Amniotic epithelial cell (primary cell): ENCODE measurements at regions not wholly inside any gene's neighbourhood (a gene's known extent, or its start where the extent isn't known, plus 50 kb on each side); places are given as distances from the start of the nearest gene placed in this dataset.

Experiments
- DNase-seq: peaks from one replicate; pipeline ENCODE4 v3.0.0-alpha.2; 2010; ENCODE audit warnings: low read depth

- no peak for DNase-seq
Observed at GRCh38 chr2:111219285-111219684, 98.6 kb downstream of the BCL2L11 start.

GRCh38 chr2:111219734-111220505 is 99.2 kb downstream of the BCL2L11 start:
- peak; percentile 9 for DNase-seq

GRCh38 chr2:111220962-111221361 is 100.2 kb downstream of the BCL2L11 start:
- no peak for DNase-seq

GRCh38 chr2:111221701-111222100 is 101.0 kb downstream of the BCL2L11 start:
- no peak for DNase-seq

- DNase-seq = no peak
Observed at GRCh38 chr2:111222204-111222866, 101.6 kb downstream of the BCL2L11 start.

- DNase-seq = no peak
Observed at GRCh38 chr2:111225856-111226255, 105.1 kb downstream of the BCL2L11 start.

GRCh38 chr2:111226876-111227700 is 106.4 kb downstream of the BCL2L11 start:
- peak; percentile 37 for DNase-seq

- DNase-seq = peak; percentile 78
Observed at GRCh38 chr2:111227716-111228141, 107.0 kb downstream of the BCL2L11 start.

GRCh38 chr2:111231532-111232252 is 111.0 kb downstream of the BCL2L11 start:
- no peak for DNase-seq

GRCh38 chr2:111235192-111236015 is 114.7 kb downstream of the BCL2L11 start:
- no peak for DNase-seq

GRCh38 chr2:111236025-111236424 is 115.3 kb downstream of the BCL2L11 start:
- no peak for DNase-seq

GRCh38 chr2:111238296-111238695 is 117.6 kb downstream of the BCL2L11 start:
- no peak for DNase-seq

GRCh38 chr2:111239107-111239506 is 118.4 kb downstream of the BCL2L11 start:
- DNase-seq = no peak

- DNase-seq = no peak
Observed at GRCh38 chr2:111239581-111240249, 119.0 kb downstream of the BCL2L11 start.

GRCh38 chr2:111243295-111243694 is 122.6 kb downstream of the BCL2L11 start:
- no peak for DNase-seq

GRCh38 chr2:111244864-111245263 is 124.2 kb downstream of the BCL2L11 start:
- no peak for DNase-seq

- DNase-seq = no peak
Observed at GRCh38 chr2:111246620-111247061, 125.9 kb downstream of the BCL2L11 start.

GRCh38 chr2:111247491-111247890 is 126.8 kb downstream of the BCL2L11 start:
- DNase-seq = no peak

GRCh38 chr2:111249806-111250205 is 129.1 kb downstream of the BCL2L11 start:
- no peak for DNase-seq

GRCh38 chr2:111250448-111251030 is 129.8 kb downstream of the BCL2L11 start:
- DNase-seq = peak; percentile 31
